Skin epidermis (tissue), 12 donors: ENCODE measurements at regions not wholly inside any gene's neighbourhood (a gene's known extent, or its start where the extent isn't known, plus 50 kb on each side); places are given as distances from the start of the nearest gene placed in this dataset.

Experiments used
- H3K27ac ChIP-seq, 21 experiments: fragments of 200-600 bp; sonication (generic) in 11 of 21; one replicate each; pipeline ENCODE4 v1.5.0; 2020; ENCODE audit warnings: mild to moderate bottlenecking in 3 of 21, inconsistent platforms in 2 of 21, moderate library complexity in 2 of 21
- H3K4me3 ChIP-seq, 7 experiments: fragments of 200-600 bp; sonication (generic) in 2 of 7; one replicate each; pipeline ENCODE4 v1.5.0; 2020; ENCODE audit warnings: inconsistent platforms in 2 of 7, mild to moderate bottlenecking in 2 of 7, moderate library complexity in 1 of 7

DNA sequence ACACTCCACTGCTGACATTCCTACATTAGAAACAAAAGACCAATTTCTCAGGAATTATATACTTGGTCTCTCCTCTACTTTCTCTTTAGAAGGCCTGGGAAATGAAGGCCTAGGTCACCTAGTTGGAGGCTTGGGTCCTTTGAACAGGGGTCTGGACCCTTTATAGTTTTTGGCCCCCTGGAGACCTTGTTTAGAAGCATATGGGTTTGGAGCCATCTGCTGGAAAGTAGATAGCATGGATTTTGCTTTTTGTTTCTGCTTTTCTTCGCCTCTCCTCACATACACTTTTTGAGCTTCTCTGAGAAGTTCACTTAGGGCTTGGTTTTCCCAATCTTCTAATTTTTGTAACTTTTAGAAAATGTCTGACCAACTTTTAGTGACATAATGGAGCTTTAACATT, 67.1 kb upstream of the CDK20 start:
- Histone ChIP-seq H3K27ac (no peak overlapping the region), H3K4me3 (no peak overlapping the region)

DNA sequence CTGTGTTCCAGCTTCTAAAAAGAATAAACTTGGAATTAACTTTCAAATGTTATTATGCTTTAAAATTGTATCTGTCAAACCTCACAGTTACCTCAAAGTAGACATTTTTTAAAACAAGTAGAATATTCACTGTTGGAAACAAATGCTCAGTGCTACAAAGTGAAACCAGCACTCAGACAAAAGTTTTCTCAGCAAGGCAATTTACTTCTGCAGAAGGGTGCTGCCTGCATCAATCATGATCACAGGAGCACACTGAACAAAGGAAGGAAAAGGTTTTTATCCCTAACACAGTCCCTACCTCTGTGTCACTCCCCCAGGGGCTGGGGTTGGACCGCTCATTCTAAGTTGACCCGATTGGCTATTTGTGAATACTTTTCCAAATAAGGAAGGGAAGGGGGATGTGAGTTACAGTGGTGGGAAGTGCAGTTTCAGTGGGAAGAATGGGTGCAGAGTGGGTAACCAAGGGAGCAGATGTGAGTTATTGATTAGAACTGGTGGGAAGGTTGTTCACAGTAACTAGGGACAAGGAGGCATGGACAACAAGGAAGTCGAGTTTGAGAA, 63.0 kb upstream of the CDK20 start:
- H3K27ac ChIP-seq: no peak overlapping the region
- no peak overlapping the region for H3K4me3 ChIP-seq

GRCh38 chr9:88034964-88035363, 60.6 kb upstream of the CDK20 start:
- Histone ChIP-seq H3K27ac (no peak overlapping the region), H3K4me3 (no peak overlapping the region)

- Histone ChIP-seq H3K4me3 (no peak overlapping the region), H3K27ac (no peak overlapping the region)
These were observed 59.0 kb upstream of the CDK20 start for GRCh38 chr9:88033359-88033702.

- Histone ChIP-seq H3K4me3 (no peak overlapping the region), H3K27ac (no peak overlapping the region)
These were observed 54.0 kb upstream of the CDK20 start for GRCh38 chr9:88028338-88028737.

GRCh38 chr9:88026118-88026479, 51.8 kb upstream of the CDK20 start:
- H3K27ac ChIP-seq: no peak overlapping the region
- H3K4me3 ChIP-seq: no peak overlapping the region

GRCh38 chr9:88025411-88026117, 51.2 kb upstream of the CDK20 start:
- no peak overlapping the region for H3K4me3 ChIP-seq

GRCh38 chr9:88024896-88025295, 50.6 kb upstream of the CDK20 start:
- no peak overlapping the region for H3K4me3 ChIP-seq
- H3K27ac ChIP-seq: no peak overlapping the region

More at GRCh38 chr9:88025411-88026117, 51.2 kb upstream of the CDK20 start:
- no peak overlapping the region for H3K27ac ChIP-seq
